ENCODE measurements at regions not wholly inside any gene's neighbourhood (a gene's known extent, or its start where the extent isn't known, plus 50 kb on each side); places are given as distances from the start of the nearest gene placed in this dataset.

DNA sequence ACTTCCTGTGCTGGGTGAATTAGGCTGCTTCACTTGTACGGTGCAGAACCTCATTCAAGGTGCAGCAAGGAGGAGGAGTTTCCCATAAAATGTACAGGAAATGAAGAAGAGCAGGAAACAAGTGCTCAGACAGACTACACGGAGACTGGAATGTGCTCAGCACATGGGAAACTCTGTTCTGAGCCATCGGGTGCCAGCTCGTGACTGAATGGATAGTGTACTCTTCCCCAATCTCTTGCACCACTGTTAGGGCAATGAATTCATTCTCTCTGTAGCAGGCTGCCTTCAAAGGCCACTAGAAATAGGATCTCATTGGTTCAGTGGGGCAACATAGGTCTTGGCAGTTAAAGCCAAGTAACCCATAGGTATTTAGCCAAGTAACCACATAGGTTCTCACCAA is 200.0 kb upstream of the LDB2 start:
- TF ChIP-seq POLR2A (IDR thresholded peaks at IDR 0.05) (no peak), POLR2AphosphoS5 (IDR thresholded peaks at IDR 0.05) (no peak)
- TF ChIP-seq, protein P1, sequence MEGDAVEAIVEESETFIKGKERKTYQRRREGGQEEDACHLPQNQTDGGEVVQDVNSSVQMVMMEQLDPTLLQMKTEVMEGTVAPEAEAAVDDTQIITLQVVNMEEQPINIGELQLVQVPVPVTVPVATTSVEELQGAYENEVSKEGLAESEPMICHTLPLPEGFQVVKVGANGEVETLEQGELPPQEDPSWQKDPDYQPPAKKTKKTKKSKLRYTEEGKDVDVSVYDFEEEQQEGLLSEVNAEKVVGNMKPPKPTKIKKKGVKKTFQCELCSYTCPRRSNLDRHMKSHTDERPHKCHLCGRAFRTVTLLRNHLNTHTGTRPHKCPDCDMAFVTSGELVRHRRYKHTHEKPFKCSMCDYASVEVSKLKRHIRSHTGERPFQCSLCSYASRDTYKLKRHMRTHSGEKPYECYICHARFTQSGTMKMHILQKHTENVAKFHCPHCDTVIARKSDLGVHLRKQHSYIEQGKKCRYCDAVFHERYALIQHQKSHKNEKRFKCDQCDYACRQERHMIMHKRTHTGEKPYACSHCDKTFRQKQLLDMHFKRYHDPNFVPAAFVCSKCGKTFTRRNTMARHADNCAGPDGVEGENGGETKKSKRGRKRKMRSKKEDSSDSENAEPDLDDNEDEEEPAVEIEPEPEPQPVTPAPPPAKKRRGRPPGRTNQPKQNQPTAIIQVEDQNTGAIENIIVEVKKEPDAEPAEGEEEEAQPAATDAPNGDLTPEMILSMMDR (IDR thresholded peaks at IDR 0.05), result no peak

Data from breast epithelium (tissue), 3 donors.